HEK293T (cell line): ENCODE measurements at regions not wholly inside any gene's neighbourhood (a gene's known extent, or its start where the extent isn't known, plus 50 kb on each side); places are given as distances from the start of the nearest gene placed in this dataset.

Experiments
- CTCF ChIA-PET: fragments of 350-600 bp; formaldehyde crosslinking; extraction: SDS; loops from one replicate; lab custom pipeline; 2021; ENCODE audit warnings: antibody characterized with exemption, inconsistent platforms; lab: Yijun Ruan, JAX
- POLR2A ChIA-PET: fragments of 350-600 bp; formaldehyde crosslinking; extraction: SDS; loops from one replicate; lab custom pipeline; 2020; ENCODE audit warnings: antibody characterized with exemption, inconsistent platforms; lab: Yijun Ruan, JAX
- DNase-seq: peaks from one replicate; pipeline ENCODE4 v3.0.0; 2012; ENCODE audit warnings: mixed read lengths; ENCODE audit errors: extremely low spot score
- ARNT ChIP-seq: fragments of 450-650 bp; IDR thresholded peaks from 2 replicates; pipeline ENCODE4 v1.6.1; 2017; ENCODE audit warnings: mild to moderate bottlenecking
- BHLHE40 ChIP-seq: fragments of 450-650 bp; IDR thresholded peaks from 2 replicates; pipeline ENCODE4 v1.6.1; 2016; ENCODE audit warnings: mild to moderate bottlenecking, moderate library complexity, borderline replicate concordance
- CTBP1 ChIP-seq: fragments of 450-650 bp; IDR thresholded peaks from 2 replicates; pipeline ENCODE4 v1.6.1; 2016; ENCODE audit warnings: borderline replicate concordance
- ELF4 ChIP-seq: fragments of 450-650 bp; IDR thresholded peaks from 2 replicates; pipeline ENCODE4 v1.6.1; 2017; ENCODE audit warnings: antibody characterized with exemption
- FOXA1 ChIP-seq: fragments of 450-650 bp; IDR thresholded peaks from 2 replicates; pipeline ENCODE4 v1.6.1; 2016; ENCODE audit warnings: mild to moderate bottlenecking
- FOXK2 ChIP-seq: fragments of 450-650 bp; IDR thresholded peaks from 2 replicates; pipeline ENCODE4 v1.6.1; 2016; ENCODE audit warnings: mild to moderate bottlenecking
- FOXM1 ChIP-seq: fragments of 450-650 bp; IDR thresholded peaks from 2 replicates; pipeline ENCODE4 v1.6.1; 2017; ENCODE audit warnings: mild to moderate bottlenecking, borderline replicate concordance
- HDGF ChIP-seq: fragments of 450-650 bp; IDR thresholded peaks from 2 replicates; pipeline ENCODE4 v1.6.1; 2017; ENCODE audit warnings: antibody characterized with exemption, borderline replicate concordance
- L3MBTL2 ChIP-seq: fragments of 450-650 bp; conservative IDR thresholded peaks from 2 replicates; pipeline ENCODE4 v1.6.1; 2016; ENCODE audit warnings: mild to moderate bottlenecking
- LEF1 ChIP-seq: fragments of 450-650 bp; IDR thresholded peaks from 2 replicates; pipeline ENCODE4 v1.6.1; 2017; ENCODE audit warnings: mild to moderate bottlenecking, borderline replicate concordance
- NFRKB ChIP-seq: fragments of 450-650 bp; IDR thresholded peaks from 2 replicates; pipeline ENCODE4 v1.6.1; 2016; ENCODE audit warnings: mild to moderate bottlenecking, moderate library complexity
- SP1 ChIP-seq: fragments of 450-650 bp; IDR thresholded peaks from 2 replicates; pipeline ENCODE4 v1.6.1; 2017
- SUZ12 ChIP-seq: fragments of 450-650 bp; IDR thresholded peaks from 2 replicates; pipeline ENCODE4 v1.6.1; 2016; ENCODE audit warnings: mild to moderate bottlenecking
- TARDBP ChIP-seq: fragments of 450-650 bp; IDR thresholded peaks from 2 replicates; pipeline ENCODE4 v1.6.1; 2016
- ZNF384 ChIP-seq: fragments of 450-650 bp; IDR thresholded peaks from 2 replicates; pipeline ENCODE4 v1.6.1; 2016
- TF ChIP-seq, protein P1 (sequence below): fragments of 450-650 bp; IDR thresholded peaks from 2 replicates; pipeline ENCODE4 v1.6.1; 2016

DNA sequence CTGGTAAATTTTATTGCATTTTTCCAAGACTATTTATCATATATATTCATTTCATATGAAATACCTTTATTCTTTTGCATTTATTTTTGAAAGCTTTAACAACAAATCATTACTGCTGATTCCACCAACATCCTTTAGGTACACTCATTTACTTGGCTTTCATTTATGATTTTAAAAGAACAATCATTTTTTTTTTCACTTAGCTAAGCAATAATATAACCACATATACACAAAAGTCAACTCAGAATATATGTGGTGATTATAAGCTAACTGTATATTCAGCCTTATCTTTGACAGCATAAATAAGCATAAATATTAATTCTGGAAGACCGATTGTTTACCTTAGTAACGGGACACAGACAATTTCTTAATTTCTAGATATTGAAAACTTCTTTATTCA is 458.6 kb upstream of the ZNF385D start:
- DNase-seq = no peak
- TF ChIP-seq SP1 (no peak), LEF1 (no peak), CTBP1 (no peak), FOXK2 (no peak), ELF4 (no peak), BHLHE40 (no peak), L3MBTL2 (no peak), TARDBP (no peak), FOXM1 (no peak), FOXA1 (no peak), SUZ12 (no peak), HDGF (no peak), ZNF384 (no peak), NFRKB (no peak), ARNT (no peak)
- TF ChIP-seq, protein P1, sequence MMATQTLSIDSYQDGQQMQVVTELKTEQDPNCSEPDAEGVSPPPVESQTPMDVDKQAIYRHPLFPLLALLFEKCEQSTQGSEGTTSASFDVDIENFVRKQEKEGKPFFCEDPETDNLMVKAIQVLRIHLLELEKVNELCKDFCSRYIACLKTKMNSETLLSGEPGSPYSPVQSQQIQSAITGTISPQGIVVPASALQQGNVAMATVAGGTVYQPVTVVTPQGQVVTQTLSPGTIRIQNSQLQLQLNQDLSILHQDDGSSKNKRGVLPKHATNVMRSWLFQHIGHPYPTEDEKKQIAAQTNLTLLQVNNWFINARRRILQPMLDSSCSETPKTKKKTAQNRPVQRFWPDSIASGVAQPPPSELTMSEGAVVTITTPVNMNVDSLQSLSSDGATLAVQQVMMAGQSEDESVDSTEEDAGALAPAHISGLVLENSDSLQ = no peak
- ChIA-PET CTCF (no interaction called here), POLR2A (no interaction called here)

DNA sequence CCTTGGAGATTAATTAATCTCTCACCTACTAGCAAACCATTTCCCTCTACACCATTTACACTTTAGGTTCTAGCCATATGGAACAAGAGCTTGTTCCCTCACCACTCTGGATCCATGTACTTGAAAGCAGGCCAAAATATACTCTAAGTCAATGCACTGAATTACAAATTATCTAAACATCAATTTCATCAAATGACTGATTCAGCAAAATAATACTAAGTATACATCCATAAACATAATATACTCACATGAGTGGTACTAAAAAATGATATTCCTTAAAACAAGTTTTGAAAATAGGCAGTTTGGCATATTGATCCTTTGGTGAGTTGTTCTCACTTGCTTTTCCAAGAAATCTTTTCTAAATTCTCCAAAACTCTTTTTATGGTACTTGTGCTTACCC is 459.7 kb upstream of the ZNF385D start:
- CTCF ChIA-PET = no interaction called here
- no peak for DNase-seq
- TF ChIP-seq FOXA1 = no peak
- no peak for TF ChIP-seq CTBP1
- no peak for TF ChIP-seq FOXK2
- no peak for TF ChIP-seq SP1
- TF ChIP-seq, protein P1 = no peak
- TF ChIP-seq FOXM1 = no peak
- TF ChIP-seq NFRKB = no peak
- TF ChIP-seq LEF1 = no peak
- TF ChIP-seq ELF4 = no peak
- TF ChIP-seq TARDBP = no peak
- TF ChIP-seq BHLHE40 = no peak
- no peak for TF ChIP-seq SUZ12
- no peak for TF ChIP-seq L3MBTL2
- TF ChIP-seq HDGF = no peak
- TF ChIP-seq ZNF384 = no peak
- TF ChIP-seq ARNT = no peak

DNA sequence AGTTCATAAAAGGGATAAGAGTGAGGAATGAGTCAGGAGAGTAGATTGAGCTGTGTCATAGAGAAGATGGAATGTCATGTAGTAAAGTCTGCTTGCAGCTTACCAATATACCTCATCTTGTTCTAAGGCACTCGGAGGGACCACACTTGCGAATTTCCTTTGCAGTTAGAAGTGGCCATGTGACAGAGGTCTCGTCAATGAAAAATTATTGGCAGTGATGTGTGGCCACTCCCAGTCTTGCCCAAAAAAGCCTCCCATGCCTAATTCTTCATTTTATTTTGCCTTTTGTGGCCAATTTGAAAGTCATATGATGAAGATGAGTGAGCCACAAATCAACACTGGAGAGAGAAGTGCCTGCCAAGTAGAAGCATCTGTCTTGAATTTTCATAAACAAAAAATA is 465.6 kb upstream of the ZNF385D start:
- ChIA-PET CTCF (no interaction called here), POLR2A (no interaction called here)
- TF ChIP-seq ELF4 (no peak), ARNT (no peak), TARDBP (no peak), FOXK2 (no peak), NFRKB (no peak), FOXM1 (no peak), SUZ12 (no peak), FOXA1 (no peak), LEF1 (no peak), ZNF384 (no peak), CTBP1 (no peak), L3MBTL2 (no peak), HDGF (no peak), BHLHE40 (no peak), SP1 (no peak)
- TF ChIP-seq, protein P1 = no peak
- no peak for DNase-seq

More for the DNA sequence above, 459.7 kb upstream of the ZNF385D start:
- POLR2A ChIA-PET = no interaction called here

DNA sequence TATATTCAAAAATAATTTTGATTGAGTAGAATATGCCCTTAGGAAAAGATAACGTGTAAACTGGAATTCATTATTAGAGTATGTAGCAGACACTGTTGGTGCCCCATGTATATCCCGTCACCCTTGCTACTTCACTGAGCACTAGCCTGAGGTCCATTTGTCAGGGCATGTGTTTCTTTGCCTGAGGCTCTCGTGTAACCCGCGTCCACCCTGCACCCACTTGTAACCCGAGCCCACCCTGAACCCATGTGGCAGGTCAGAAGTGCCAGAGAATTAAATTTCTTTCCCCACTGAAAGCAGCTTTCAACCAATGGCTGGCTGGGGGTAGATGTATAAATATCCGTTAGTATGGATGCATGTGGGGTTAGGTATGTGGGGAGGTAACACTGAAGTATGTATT is 474.2 kb upstream of the ZNF385D start:
- CTCF ChIA-PET = no interaction called here
- TF ChIP-seq FOXM1 (no peak), ARNT (no peak), SUZ12 (no peak), SP1 (no peak), HDGF (no peak), CTBP1 (no peak), TARDBP (no peak), BHLHE40 (no peak), NFRKB (no peak), ELF4 (no peak), FOXA1 (no peak), FOXK2 (no peak), L3MBTL2 (no peak), ZNF384 (no peak), LEF1 (no peak)
- TF ChIP-seq, protein P1 = no peak
- DNase-seq = no peak
- POLR2A ChIA-PET = no interaction called here

DNA sequence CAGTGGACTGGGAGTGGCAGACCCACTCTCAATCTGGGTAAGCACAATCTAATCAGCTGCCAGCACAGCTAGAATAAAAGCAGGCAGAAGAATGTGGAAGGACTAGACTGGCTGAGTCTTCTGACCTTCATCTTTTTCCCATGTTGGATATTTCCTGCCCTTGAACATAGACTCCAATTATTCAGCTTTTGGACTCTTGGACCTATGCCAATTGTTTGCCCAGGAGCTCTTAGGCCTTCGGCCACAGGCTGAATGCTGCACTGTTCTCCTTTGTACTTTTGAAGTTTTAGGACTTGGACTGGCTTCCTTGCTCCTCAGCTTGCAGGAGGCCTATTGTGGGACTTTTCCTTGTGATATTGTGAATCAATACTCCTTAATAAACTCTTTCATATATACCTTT is 477.7 kb upstream of the ZNF385D start:
- ChIA-PET POLR2A (no interaction called here), CTCF (no interaction called here)
- DNase-seq = no peak
- TF ChIP-seq TARDBP = no peak
- TF ChIP-seq, protein P1 = no peak
- no peak for TF ChIP-seq SUZ12
- TF ChIP-seq CTBP1 = no peak
- no peak for TF ChIP-seq ARNT
- no peak for TF ChIP-seq ELF4
- TF ChIP-seq FOXM1 = no peak
- TF ChIP-seq NFRKB = no peak
- no peak for TF ChIP-seq FOXK2
- TF ChIP-seq SP1 = no peak
- no peak for TF ChIP-seq LEF1
- TF ChIP-seq FOXA1 = no peak
- TF ChIP-seq L3MBTL2 = no peak
- TF ChIP-seq ZNF384 = no peak
- TF ChIP-seq HDGF = no peak
- TF ChIP-seq BHLHE40 = no peak
